ENCODE measurements at regions not wholly inside any gene's neighbourhood (a gene's known extent, or its start where the extent isn't known, plus 50 kb on each side); places are given as distances from the start of the nearest gene placed in this dataset.

DNA sequence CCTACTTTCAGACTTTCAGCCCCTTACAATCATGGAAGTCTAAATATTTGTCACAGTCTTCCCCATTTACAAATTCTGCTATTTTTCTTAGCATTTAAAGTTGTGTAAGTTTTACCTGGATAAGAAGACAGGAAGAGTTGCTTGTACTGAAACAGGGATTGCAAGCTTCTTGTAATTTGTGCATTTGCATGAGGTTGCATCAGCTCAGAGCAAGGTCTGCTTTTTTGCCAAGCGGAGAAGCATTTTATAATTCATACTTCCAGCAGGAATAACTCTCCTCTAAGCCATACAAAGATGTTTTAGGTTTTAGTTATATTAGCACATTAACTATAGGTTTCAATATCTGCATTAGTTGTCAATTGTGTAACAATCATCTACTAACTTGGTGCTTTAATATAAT is 922.0 kb upstream of the PABPC4L start:
- Histone ChIP-seq H3K9me3 (no peaks in the 10 kb centered on the region), H3K4me3 (ENCODE audit: low read depth, low read length) (no peak overlapping the region), H3K4me1 (no peaks in the 10 kb centered on the region; the same call in 1 of the 2 replicates), H3K36me3 (no peaks in the 10 kb centered on the region), H3K27me3 (no peaks in the 10 kb centered on the region)
- no peak for DNase-seq
- TF ChIP-seq CTCF (IDR thresholded peaks at IDR 0.05; ENCODE audit: low read depth, low read length) = no peak

GRCh38 chr4:135122457-135122856 is 920.9 kb upstream of the PABPC4L start:
- no peak for DNase-seq
- no peaks in the 10 kb centered on the region for H3K36me3 ChIP-seq
- H3K4me3 ChIP-seq (ENCODE audit: low read depth, low read length) = no peak overlapping the region
- no peaks in the 10 kb centered on the region for H3K27me3 ChIP-seq
- H3K4me1 ChIP-seq = no peaks in the 10 kb centered on the region
- no peak for TF ChIP-seq CTCF (IDR thresholded peaks at IDR 0.05; ENCODE audit: low read depth, low read length)
- no peaks in the 10 kb centered on the region for H3K9me3 ChIP-seq

DNA sequence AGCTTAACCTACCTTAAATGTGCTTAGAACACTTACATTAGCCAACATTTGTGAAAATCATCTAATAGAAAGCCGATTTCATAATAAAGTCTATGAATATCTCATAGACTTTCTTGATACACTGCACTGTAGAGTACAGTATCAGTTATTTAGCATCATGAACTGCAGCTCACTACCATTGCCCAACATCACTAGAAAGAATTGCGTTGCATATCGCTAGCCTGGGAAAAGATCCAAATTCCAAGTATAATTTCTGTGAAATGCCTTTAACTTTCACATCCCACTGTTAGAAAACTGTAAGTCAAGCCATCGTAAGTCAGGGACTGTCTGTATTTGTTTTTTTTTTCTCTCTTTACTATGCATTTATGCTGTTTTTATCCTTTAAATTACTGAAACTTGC is 918.6 kb upstream of the PABPC4L start:
- DNase-seq = no peak
- no peak overlapping the region for H3K4me3 ChIP-seq (ENCODE audit: low read depth, low read length)
- TF ChIP-seq CTCF (IDR thresholded peaks at IDR 0.05; ENCODE audit: low read depth, low read length) = no peak
- no peaks in the 10 kb centered on the region for H3K36me3 ChIP-seq
- no peaks in the 10 kb centered on the region for H3K9me3 ChIP-seq
- H3K27me3 ChIP-seq = no peaks in the 10 kb centered on the region
- H3K4me1 ChIP-seq = no peaks in the 10 kb centered on the region

GRCh38 chr4:135114079-135114478 is 912.5 kb upstream of the PABPC4L start:
- Histone ChIP-seq H3K9me3 (peaks cover 2% of the 10 kb centered on the region), H3K36me3 (no peaks in the 10 kb centered on the region), H3K4me3 (ENCODE audit: low read depth, low read length) (no peak overlapping the region), H3K27me3 (no peaks in the 10 kb centered on the region), H3K4me1 (no peaks in the 10 kb centered on the region)
- no peak for TF ChIP-seq CTCF (IDR thresholded peaks at IDR 0.05; ENCODE audit: low read depth, low read length)
- no peak for DNase-seq

GRCh38 chr4:135098061-135098460 is 896.5 kb upstream of the PABPC4L start:
- no peaks in the 10 kb centered on the region for H3K4me1 ChIP-seq
- no peak overlapping the region for H3K4me3 ChIP-seq (ENCODE audit: low read depth, low read length)
- H3K36me3 ChIP-seq = no peaks in the 10 kb centered on the region
- H3K9me3 ChIP-seq = no peaks in the 10 kb centered on the region
- no peak for DNase-seq
- no peaks in the 10 kb centered on the region for H3K27me3 ChIP-seq
- no peak for TF ChIP-seq CTCF (IDR thresholded peaks at IDR 0.05; ENCODE audit: low read depth, low read length)

DNA sequence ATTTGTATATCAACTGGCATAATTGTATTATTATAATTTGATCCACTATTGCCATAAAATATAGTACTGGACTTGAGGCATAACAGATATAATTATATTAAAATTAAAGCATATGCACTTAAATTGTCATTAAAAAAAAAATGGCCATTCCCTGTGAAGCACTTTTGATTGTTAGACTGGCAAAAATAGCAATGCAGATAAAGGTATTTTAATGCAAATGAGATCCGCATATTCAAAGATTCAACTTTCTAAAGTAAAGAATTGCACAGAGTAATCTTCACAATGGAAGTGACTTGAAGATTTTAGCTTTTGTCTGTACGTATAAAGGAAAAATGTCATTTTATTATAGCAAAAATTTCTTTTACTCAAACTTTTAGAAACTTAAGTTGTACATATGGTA is 871.8 kb upstream of the PABPC4L start:
- TF ChIP-seq CTCF (IDR thresholded peaks at IDR 0.05; ENCODE audit: low read depth, low read length) = no peak
- Histone ChIP-seq H3K4me1 (no peaks in the 10 kb centered on the region), H3K9me3 (no peaks in the 10 kb centered on the region), H3K27me3 (no peaks in the 10 kb centered on the region), H3K36me3 (no peaks in the 10 kb centered on the region), H3K4me3 (ENCODE audit: low read depth, low read length) (no peak overlapping the region)
- DNase-seq = no peak

Data from BE2C (cell line).